Fibroblast of lung (primary cell): ENCODE measurements at regions not wholly inside any gene's neighbourhood (a gene's known extent, or its start where the extent isn't known, plus 50 kb on each side); places are given as distances from the start of the nearest gene placed in this dataset.

ENCODE experiments used
- DNase-seq, 2 donors: peaks; one replicate each; pipeline versions ENCODE4 v3.0.0 to v3.0.0-alpha.2; 2010; ENCODE audit warnings: low read depth in 2 of 2
- H2AFZ ChIP-seq: 2 replicates; pipeline ENCODE4 v1.5.1; 2012; ENCODE audit warnings: low read length, control low read depth, inconsistent platforms
- H3K27ac ChIP-seq: 2 replicates; pipeline ENCODE4 v1.5.1; 2011; ENCODE audit warnings: low read length, control low read depth; ENCODE audit not compliant: insufficient read depth
- H3K27me3 ChIP-seq: 2 replicates; pipeline ENCODE4 v1.5.1; 2011; ENCODE audit warnings: mild to moderate bottlenecking, low read length; ENCODE audit not compliant: control insufficient read depth, insufficient read depth
- H3K36me3 ChIP-seq: 2 replicates; pipeline ENCODE4 v1.5.1; 2011; ENCODE audit warnings: low read length; ENCODE audit not compliant: control insufficient read depth, insufficient read depth
- H3K4me1 ChIP-seq: 2 replicates; pipeline ENCODE4 v1.5.1; 2011; ENCODE audit warnings: low read length; ENCODE audit not compliant: control insufficient read depth, insufficient read depth; ENCODE audit errors: extremely low read depth
- H3K4me2 ChIP-seq: 2 replicates; pipeline ENCODE4 v1.5.1; 2011; ENCODE audit warnings: low read length, control low read depth; ENCODE audit not compliant: insufficient read depth; ENCODE audit errors: extremely low read depth
- H3K4me3 ChIP-seq, 4 experiments: fragments of 200-600 bp in 1 of 4; sonication (generic) in 1 of 4; replicated peaks in 1 of 4; 2 replicates each; pipeline ENCODE4 v1.5.1; 2011 to 2016; ENCODE audit warnings: low read length in 4 of 4, low read depth in 3 of 4, mild to moderate bottlenecking in 3 of 4, control low read depth in 2 of 4, inconsistent platforms in 1 of 4, mixed read lengths in 1 of 4; ENCODE audit not compliant: insufficient read depth in 1 of 4; ENCODE audit errors: control extremely low read depth in 1 of 4
- H3K79me2 ChIP-seq: 2 replicates; pipeline ENCODE4 v1.5.1; 2012; ENCODE audit warnings: mild to moderate bottlenecking, low read length, inconsistent platforms; ENCODE audit not compliant: control insufficient read depth, insufficient read depth
- H3K9ac ChIP-seq: 2 replicates; pipeline ENCODE4 v1.5.1; 2011; ENCODE audit warnings: mild to moderate bottlenecking, low read length, control low read depth; ENCODE audit not compliant: insufficient read depth
- H3K9me3 ChIP-seq: 2 replicates; pipeline ENCODE4 v1.5.1; 2012; ENCODE audit warnings: low read depth, low read length; ENCODE audit not compliant: control insufficient read depth, insufficient read depth
- H4K20me1 ChIP-seq: 2 replicates; pipeline ENCODE4 v1.5.1; 2011; ENCODE audit warnings: low read length; ENCODE audit not compliant: control insufficient read depth, insufficient read depth; ENCODE audit errors: extremely low read depth
- EZH2 ChIP-seq: IDR thresholded peaks from 2 replicates; pipeline ENCODE4 v1.5.1; 2012; ENCODE audit warnings: low read length, control low read depth, mild to moderate bottlenecking; ENCODE audit errors: missing control alignments
- TF ChIP-seq, protein P1 (sequence below), 2 donors: IDR thresholded peaks in 1 of 2; conservative IDR thresholded peaks in 1 of 2; 1 replicate in 1 of 2; 2 replicates in 1 of 2; pipeline ENCODE4 v1.5.1; 2011 to 2012; ENCODE audit warnings: low read length in 2 of 2, control low read depth in 1 of 2, inconsistent platforms in 1 of 2, low read depth in 1 of 2, mild to moderate bottlenecking in 1 of 2

DNA sequence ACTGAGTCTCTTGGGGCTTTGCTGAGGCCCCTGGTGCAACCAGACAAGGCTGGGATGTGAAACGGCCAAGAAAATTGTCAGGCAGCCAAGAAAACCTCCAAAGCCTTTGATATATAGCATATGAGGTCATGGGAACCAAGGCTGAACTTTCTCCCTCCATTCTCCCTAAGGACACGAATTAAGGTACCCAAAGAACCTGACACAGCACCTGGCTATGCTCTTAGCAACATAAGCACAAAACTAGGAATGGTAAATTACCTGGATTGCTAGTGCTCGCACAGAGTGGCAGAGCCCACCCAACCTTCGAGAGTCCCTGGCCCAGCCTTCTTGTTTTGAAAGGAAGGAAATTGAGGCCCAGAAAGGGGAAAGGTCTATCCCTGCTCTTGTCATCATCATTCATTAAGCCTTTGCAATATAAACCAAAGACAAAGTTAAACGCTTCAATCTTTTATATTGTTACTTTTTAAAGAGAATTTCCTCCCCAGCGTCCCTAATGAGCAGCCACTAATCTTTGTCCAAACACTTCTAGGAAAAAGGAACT is 220.0 kb upstream of the NR4A3 start:
- Histone ChIP-seq H3K4me3 (no peak overlapping the region), H3K27me3 (no peaks in the 10 kb centered on the region), H3K4me1 (no peaks in the 10 kb centered on the region), H3K79me2 (no peaks in the 10 kb centered on the region), H2AFZ (no peak overlapping the region), H4K20me1 (no peaks in the 10 kb centered on the region), H3K9me3 (no peaks in the 10 kb centered on the region), H3K4me2 (no peak overlapping the region), H3K36me3 (no peaks in the 10 kb centered on the region), H3K27ac (no peak overlapping the region), H3K9ac (no peak overlapping the region)
- no peak for TF ChIP-seq EZH2
- TF ChIP-seq, protein P1, sequence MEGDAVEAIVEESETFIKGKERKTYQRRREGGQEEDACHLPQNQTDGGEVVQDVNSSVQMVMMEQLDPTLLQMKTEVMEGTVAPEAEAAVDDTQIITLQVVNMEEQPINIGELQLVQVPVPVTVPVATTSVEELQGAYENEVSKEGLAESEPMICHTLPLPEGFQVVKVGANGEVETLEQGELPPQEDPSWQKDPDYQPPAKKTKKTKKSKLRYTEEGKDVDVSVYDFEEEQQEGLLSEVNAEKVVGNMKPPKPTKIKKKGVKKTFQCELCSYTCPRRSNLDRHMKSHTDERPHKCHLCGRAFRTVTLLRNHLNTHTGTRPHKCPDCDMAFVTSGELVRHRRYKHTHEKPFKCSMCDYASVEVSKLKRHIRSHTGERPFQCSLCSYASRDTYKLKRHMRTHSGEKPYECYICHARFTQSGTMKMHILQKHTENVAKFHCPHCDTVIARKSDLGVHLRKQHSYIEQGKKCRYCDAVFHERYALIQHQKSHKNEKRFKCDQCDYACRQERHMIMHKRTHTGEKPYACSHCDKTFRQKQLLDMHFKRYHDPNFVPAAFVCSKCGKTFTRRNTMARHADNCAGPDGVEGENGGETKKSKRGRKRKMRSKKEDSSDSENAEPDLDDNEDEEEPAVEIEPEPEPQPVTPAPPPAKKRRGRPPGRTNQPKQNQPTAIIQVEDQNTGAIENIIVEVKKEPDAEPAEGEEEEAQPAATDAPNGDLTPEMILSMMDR (conservative IDR thresholded peaks at IDR 0.05 in 1 of 2, IDR thresholded peaks at IDR 0.05 in 1 of 2; ENCODE audit: low read depth in 1 of 2, low read length in 2 of 2): no peak
- DNase-seq: peak in 1 of 2 donors; percentile 24

DNA sequence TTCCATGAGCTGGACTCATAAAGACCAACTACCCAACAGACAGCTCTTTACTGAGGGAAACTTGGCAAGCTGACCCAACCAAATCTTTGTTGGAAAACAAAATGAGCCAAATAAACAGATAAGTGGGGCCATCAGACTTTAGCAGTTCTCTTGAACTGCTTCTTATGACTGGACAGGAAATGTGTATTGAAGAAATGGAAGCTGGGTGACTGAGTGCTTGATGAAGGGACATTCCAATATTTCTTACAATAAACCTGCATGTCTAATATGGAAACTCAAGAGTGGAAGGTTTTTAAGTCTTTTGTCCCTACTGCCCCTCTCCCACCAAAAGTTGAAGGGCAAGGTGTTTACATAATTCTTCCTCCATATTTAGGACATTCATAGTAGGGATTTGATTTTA is 218.8 kb upstream of the NR4A3 start:
- no peak for DNase-seq
- H3K9ac ChIP-seq: no peak overlapping the region
- H3K4me3 ChIP-seq: no peak overlapping the region
- H4K20me1 ChIP-seq: no peaks in the 10 kb centered on the region
- TF ChIP-seq EZH2: no peak
- TF ChIP-seq, protein P1 (conservative IDR thresholded peaks at IDR 0.05 in 1 of 2, IDR thresholded peaks at IDR 0.05 in 1 of 2; ENCODE audit: low read depth in 1 of 2, low read length in 2 of 2): no peak
- no peak overlapping the region for H3K27ac ChIP-seq
- H3K4me2 ChIP-seq: no peak overlapping the region
- H3K36me3 ChIP-seq: no peaks in the 10 kb centered on the region
- H3K79me2 ChIP-seq: no peaks in the 10 kb centered on the region
- H3K27me3 ChIP-seq: no peaks in the 10 kb centered on the region
- H3K4me1 ChIP-seq: no peaks in the 10 kb centered on the region
- no peak overlapping the region for H2AFZ ChIP-seq
- no peaks in the 10 kb centered on the region for H3K9me3 ChIP-seq

DNA sequence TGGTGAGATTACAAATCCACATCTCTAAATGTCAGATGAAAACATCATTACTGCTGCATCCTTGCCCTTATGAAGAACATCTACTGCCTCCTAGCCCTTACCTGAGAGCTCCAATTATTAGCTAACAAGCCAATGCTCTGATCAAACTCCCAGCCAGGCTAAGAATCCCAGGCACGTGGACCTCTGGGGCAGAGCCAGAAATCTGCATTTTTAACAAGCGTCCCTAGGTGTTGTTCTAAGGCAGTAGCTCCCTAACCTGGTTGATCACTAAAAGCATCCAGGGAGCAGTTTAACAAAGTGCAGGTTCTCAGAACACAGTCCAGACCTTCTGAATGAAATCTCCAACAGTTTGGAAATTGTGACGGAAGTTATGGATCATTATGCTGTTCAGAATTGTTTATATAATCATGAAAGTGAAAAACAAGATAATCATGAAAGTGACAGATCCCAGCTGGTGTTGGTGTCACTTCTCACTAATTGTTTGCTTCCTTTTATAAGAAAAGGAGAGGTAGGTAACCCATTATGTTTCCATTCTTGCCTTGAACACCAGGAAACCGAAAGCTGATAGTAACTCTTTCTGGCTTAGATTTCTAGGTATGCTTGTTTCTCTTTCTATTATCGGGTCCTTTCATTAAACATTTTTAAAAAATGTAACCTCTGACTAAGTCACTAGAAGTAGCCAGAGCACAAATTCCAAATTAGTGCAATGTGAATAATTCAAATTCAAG is 216.5 kb upstream of the NR4A3 start:
- no peak for DNase-seq
- H3K4me1 ChIP-seq: no peaks in the 10 kb centered on the region
- no peak overlapping the region for H3K4me2 ChIP-seq
- no peak overlapping the region for H3K27ac ChIP-seq
- H3K79me2 ChIP-seq: no peaks in the 10 kb centered on the region
- H3K27me3 ChIP-seq: no peaks in the 10 kb centered on the region
- TF ChIP-seq EZH2: no peak
- TF ChIP-seq, protein P1 (conservative IDR thresholded peaks at IDR 0.05 in 1 of 2, IDR thresholded peaks at IDR 0.05 in 1 of 2; ENCODE audit: low read depth in 1 of 2, low read length in 2 of 2): no peak
- H3K36me3 ChIP-seq: no peaks in the 10 kb centered on the region
- no peaks in the 10 kb centered on the region for H4K20me1 ChIP-seq
- no peaks in the 10 kb centered on the region for H3K9me3 ChIP-seq
- no peak overlapping the region for H3K4me3 ChIP-seq
- no peak overlapping the region for H3K9ac ChIP-seq
- H2AFZ ChIP-seq: no peak overlapping the region
